Chondrocyte (in vitro differentiated cells): ENCODE measurements at regions not wholly inside any gene's neighbourhood (a gene's known extent, or its start where the extent isn't known, plus 50 kb on each side); places are given as distances from the start of the nearest gene placed in this dataset.

Source experiments
- DNase-seq: peaks from one replicate; pipeline ENCODE4 v3.0.0; 2021; ENCODE audit warnings: mixed read lengths, low spot score
- H3K27ac Mint-ChIP-seq: one replicate; pipeline ENCODE4 v1.8.0; 2021; ENCODE audit warnings: mild to moderate bottlenecking, moderate library complexity, mixed read lengths; ENCODE audit not compliant: unreplicated experiment
- H3K27me3 Mint-ChIP-seq: 2 replicates; pipeline ENCODE4 v1.8.0; 2021; ENCODE audit warnings: low read depth, mixed read lengths
- H3K36me3 Mint-ChIP-seq: 2 replicates; pipeline ENCODE4 v1.8.0; 2021; ENCODE audit warnings: low read depth, mixed read lengths
- H3K4me1 Mint-ChIP-seq: 2 replicates; pipeline ENCODE4 v1.8.0; 2021; ENCODE audit warnings: low read depth, mild to moderate bottlenecking, mixed read lengths
- H3K4me3 Mint-ChIP-seq: one replicate; pipeline ENCODE4 v1.8.0; 2021; ENCODE audit warnings: mild to moderate bottlenecking, moderate library complexity, mixed read lengths; ENCODE audit not compliant: unreplicated experiment
- H3K9me3 Mint-ChIP-seq: 2 replicates; pipeline ENCODE4 v1.8.0; 2021; ENCODE audit warnings: low read depth, mixed read lengths
- CTCF ChIP-seq: fragments of 200-600 bp; sonication (generic); IDR thresholded peaks from 2 replicates; pipeline ENCODE4 v1.5.0; 2021; ENCODE audit warnings: antibody characterized with exemption, mild to moderate bottlenecking, moderate library complexity

DNA sequence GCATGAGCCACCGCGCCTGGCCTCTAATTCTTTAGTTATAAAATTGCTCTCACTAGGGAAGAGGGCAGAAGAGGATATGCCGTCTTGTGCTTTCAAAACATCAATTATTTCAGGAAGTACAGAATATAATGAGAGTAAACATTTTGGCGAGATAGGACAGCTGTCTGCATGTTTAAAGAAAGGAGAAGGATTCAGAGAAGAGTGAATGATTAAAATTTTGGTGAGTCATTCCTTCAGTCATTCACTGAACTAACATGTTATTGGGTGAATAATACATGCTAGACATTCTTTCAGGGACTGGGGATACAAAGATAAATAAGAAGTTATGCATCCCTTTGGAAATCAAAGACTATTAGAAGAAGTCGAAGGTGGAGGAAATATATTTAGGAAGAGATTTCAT lies 590.3 kb upstream of the GOT2 start:
- Mint-ChIP-seq H3K4me3 (no peak overlapping the region), H3K27me3 (no peaks in the 10 kb centered on the region), H3K36me3 (no peaks in the 10 kb centered on the region), H3K27ac (no peak overlapping the region), H3K4me1 (peaks cover 13% of the 10 kb centered on the region), H3K9me3 (peaks cover 2% of the 10 kb centered on the region)
- TF ChIP-seq CTCF, result no peak
- DNase-seq, result no peak

GRCh38 chr16:59320657-59321056 lies 586.5 kb upstream of the GOT2 start:
- no peaks in the 10 kb centered on the region for H3K27me3 Mint-ChIP-seq

DNA sequence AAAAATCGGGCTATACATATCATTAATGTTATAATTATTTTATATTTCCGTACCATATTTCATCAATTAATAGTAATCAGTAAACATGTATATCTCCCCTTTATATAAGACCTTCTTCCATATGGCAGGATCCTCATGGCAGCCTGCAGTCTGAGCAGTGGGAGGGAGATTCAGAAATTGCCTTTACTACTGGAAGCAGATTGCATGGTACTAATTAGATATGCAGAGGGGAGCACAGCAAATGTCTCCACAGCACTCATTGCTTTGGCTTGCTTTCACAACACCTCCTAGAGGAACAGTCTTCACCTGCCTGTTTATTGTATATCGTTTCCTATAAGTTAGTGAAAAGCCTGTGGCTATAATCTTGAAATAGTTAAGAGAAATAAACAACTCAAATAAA lies 585.8 kb upstream of the GOT2 start:
- H3K4me1 Mint-ChIP-seq, result peaks cover 6% of the 10 kb centered on the region
- no peaks in the 10 kb centered on the region for H3K27me3 Mint-ChIP-seq
- no peak overlapping the region for H3K27ac Mint-ChIP-seq
- peaks cover 5% of the 10 kb centered on the region for H3K9me3 Mint-ChIP-seq
- H3K36me3 Mint-ChIP-seq, result no peaks in the 10 kb centered on the region
- no peak for DNase-seq
- no peak overlapping the region for H3K4me3 Mint-ChIP-seq
- TF ChIP-seq CTCF, result no peak

More at GRCh38 chr16:59320657-59321056, 586.5 kb upstream of the GOT2 start:
- Mint-ChIP-seq H3K9me3 (peaks cover 5% of the 10 kb centered on the region), H3K27ac (no peak overlapping the region), H3K4me3 (no peak overlapping the region), H3K36me3 (no peaks in the 10 kb centered on the region), H3K4me1 (peaks cover 6% of the 10 kb centered on the region)
- no peak for DNase-seq
- TF ChIP-seq CTCF, result no peak

GRCh38 chr16:59305850-59306249 lies 571.7 kb upstream of the GOT2 start:
- Mint-ChIP-seq H3K36me3 (no peaks in the 10 kb centered on the region), H3K9me3 (no peaks in the 10 kb centered on the region), H3K27ac (no peak overlapping the region), H3K27me3 (no peaks in the 10 kb centered on the region), H3K4me1 (no peaks in the 10 kb centered on the region), H3K4me3 (no peak overlapping the region)
- no peak for DNase-seq
- TF ChIP-seq CTCF, result no peak

- H3K4me1 Mint-ChIP-seq, result peaks cover 9% of the 10 kb centered on the region
- no peak for DNase-seq
- no peak overlapping the region for H3K27ac Mint-ChIP-seq
- no peaks in the 10 kb centered on the region for H3K36me3 Mint-ChIP-seq
- no peaks in the 10 kb centered on the region for H3K9me3 Mint-ChIP-seq
- peaks cover 8% of the 10 kb centered on the region for H3K27me3 Mint-ChIP-seq
- no peak overlapping the region for H3K4me3 Mint-ChIP-seq
- no peak for TF ChIP-seq CTCF
Measured at GRCh38 chr16:59296888-59297287, 562.8 kb upstream of the GOT2 start.
